HepG2 (cell line): ENCODE measurements at regions not wholly inside any gene's neighbourhood (a gene's known extent, or its start where the extent isn't known, plus 50 kb on each side); places are given as distances from the start of the nearest gene placed in this dataset.

ENCODE experiments used
- ATAC-seq: fragments of 200-7000 bp; cut with Tn5 transposase; 3 replicates; pipeline ENCODE4 v1.9.1; 2020; ENCODE audit warnings: mild to moderate bottlenecking, moderate library complexity
- BruUV-seq: library from RNA; stranded (reverse); fragments of 400-500 nt; replicated peaks from 2 replicates; lab custom pipeline; 2021; lab: Mats Ljungman, UMichigan
- CTCF ChIA-PET: fragments of 300-600 bp; formaldehyde crosslinking; extraction: SDS; loops from one replicate; lab custom pipeline; 2021; ENCODE audit warnings: low total read pairs, inconsistent platforms, low intra/inter-chr PET ratio; lab: Yijun Ruan, JAX
- POLR2A ChIA-PET: fragments of 350-600 bp; sonication (Branson Sonifier 250); formaldehyde crosslinking; loops from one replicate; lab custom pipeline; 2020; ENCODE audit warnings: antibody characterized with exemption, inconsistent platforms; lab: Yijun Ruan, JAX
- DNase-seq: peaks from one replicate; pipeline ENCODE4 v3.0.0-alpha.2; 2015; ENCODE audit warnings: low spot score
- FAIRE-seq: peaks from 3 replicates; lab custom pipeline; 2011; peaks lifted over from hg19 to GRCh38; lab: Jason Lieb, UNC
- H2AFZ ChIP-seq: one replicate; pipeline ENCODE4 v1.6.1; 2011; ENCODE audit warnings: low read length, inconsistent platforms
- H3K27ac ChIP-seq: fragments of 300-600 bp; 3 replicates; pipeline ENCODE4 v1.8.0; 2011; ENCODE audit warnings: mixed run types, mild to moderate bottlenecking, mixed read lengths, low read length, inconsistent platforms; ENCODE audit not compliant: insufficient read depth; ENCODE audit errors: extremely low read length
- H3K27me3 ChIP-seq, 2 experiments: fragments of 200-600 bp in 1 of 2; 2 replicates in 1 of 2; 3 replicates in 1 of 2; pipeline versions ENCODE4 v1.6.0 to v1.8.0; 2011; ENCODE audit warnings: low read length in 2 of 2, mild to moderate bottlenecking in 2 of 2, moderate library complexity in 2 of 2, inconsistent platforms in 1 of 2; ENCODE audit not compliant: insufficient read depth in 2 of 2, control insufficient read depth in 1 of 2
- H3K36me3 ChIP-seq, 2 experiments: fragments of 200-600 bp in 1 of 2; replicated peaks in 1 of 2; 2 replicates in 1 of 2; 3 replicates in 1 of 2; pipeline versions ENCODE4 v1.5.1 to v1.8.0; 2011; ENCODE audit warnings: low read length in 2 of 2, inconsistent platforms in 1 of 2; ENCODE audit not compliant: insufficient read depth in 2 of 2, control insufficient read depth in 1 of 2
- H3K4me1 ChIP-seq: 2 replicates; pipeline ENCODE4 v1.5.1; 2012; ENCODE audit warnings: low read length, inconsistent platforms; ENCODE audit not compliant: insufficient read depth
- H3K4me2 ChIP-seq: 2 replicates; pipeline ENCODE4 v1.6.0; 2011; ENCODE audit warnings: low read depth, low read length, inconsistent platforms
- H3K4me3 ChIP-seq, 3 experiments: fragments of 200-600 bp in 1 of 3; sonication (generic), shearing (Covaris generic) in 1 of 3; replicated peaks in 1 of 3; 2 replicates each; pipeline ENCODE4 v1.5.1; 2011 to 2016; ENCODE audit warnings: low read length in 3 of 3, inconsistent platforms in 2 of 3, low read depth in 2 of 3, mild to moderate bottlenecking in 2 of 3, control low read depth in 1 of 3, mixed read lengths in 1 of 3; ENCODE audit not compliant: insufficient read depth in 1 of 3
- H3K79me2 ChIP-seq: one replicate; pipeline ENCODE4 v1.6.1; 2011; ENCODE audit warnings: low read length, inconsistent platforms; ENCODE audit not compliant: insufficient read depth
- H3K9ac ChIP-seq: 2 replicates; pipeline ENCODE4 v1.6.0; 2011; ENCODE audit warnings: mild to moderate bottlenecking, low read depth, low read length, inconsistent platforms; ENCODE audit not compliant: insufficient read depth
- H3K9me3 ChIP-seq: 2 replicates; pipeline ENCODE4 v1.5.1; 2012; ENCODE audit warnings: mild to moderate bottlenecking, low read length
- H4K20me1 ChIP-seq: 2 replicates; pipeline ENCODE4 v1.6.0; 2011; ENCODE audit warnings: inconsistent platforms, mild to moderate bottlenecking, low read length, moderate library complexity; ENCODE audit not compliant: insufficient read depth
- AGO2 ChIP-seq: fragments of 200-400 bp; formaldehyde crosslinking; optimal IDR thresholded peaks from 2 replicates; pipeline ENCODE3; 2017; ENCODE audit warnings: mild to moderate bottlenecking, low read depth, low read length, moderate library complexity
- WGBS: methylation state at CpG from one replicate; pipeline ENCODE4 v1.1.6; 2017; ENCODE audit warnings: low lambda C conversion rate; 5-methylcytosine and 5-hydroxymethylcytosine counted together
- in situ Hi-C: cut with HindIII; loops from 2 replicates; pipeline ENCODE4 v1.10.0; 2017; ENCODE audit warnings: low pct_unique_long_range_greater_than_20kb; ENCODE audit not compliant: extremely low pct_ligation_motif_present
- intact Hi-C: fragments of 100-400 bp; cut with micrococcal nuclease; formaldehyde crosslinking; loops from one replicate; pipeline ENCODE4 v1.10.0; 2022; ENCODE audit not compliant: unreplicated experiment
- TF ChIP-seq, protein P1 (sequence below): IDR thresholded peaks from 2 replicates; pipeline ENCODE4 v1.4.0; 2020; ENCODE audit warnings: mild to moderate bottlenecking, missing genetic modification reagents

DNA sequence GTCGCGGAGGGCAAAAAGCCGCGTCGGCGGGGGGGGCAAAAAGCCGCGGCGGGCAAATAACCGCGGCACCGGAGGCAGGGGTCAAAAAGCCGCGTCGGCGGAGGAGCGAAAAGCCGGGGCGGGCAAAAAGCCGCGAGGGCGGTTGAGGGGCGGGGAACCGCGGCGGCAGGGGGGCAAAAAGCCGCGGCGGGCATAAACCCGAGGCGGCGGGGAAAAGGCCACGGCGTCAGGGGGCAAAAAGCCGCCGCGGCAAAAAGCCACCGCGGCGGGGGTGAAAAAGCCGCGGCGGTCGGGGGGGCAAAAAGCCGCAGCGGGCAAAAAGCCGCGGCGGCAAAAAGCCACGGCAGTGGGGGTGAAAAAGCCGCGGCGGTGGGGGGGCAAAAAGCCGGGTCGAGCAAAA lies 598.0 kb upstream of the TEKT4 start:
- ChIA-PET POLR2A (no interaction called here), CTCF (no interaction called here)
- no peak for FAIRE-seq
- Histone ChIP-seq H3K4me1 (no peaks in the 10 kb centered on the region), H3K9me3 (no peaks in the 10 kb centered on the region), H3K27ac (no peak overlapping the region), H3K4me2 (no peak overlapping the region), H4K20me1 (no peaks in the 10 kb centered on the region), H3K27me3 (no peaks in the 10 kb centered on the region), H3K36me3 (no peaks in the 10 kb centered on the region), H3K4me3 (no peak overlapping the region), H3K9ac (no peak overlapping the region), H2AFZ (no peak overlapping the region), H3K79me2 (no peaks in the 10 kb centered on the region)
- no peak for ATAC-seq
- intact Hi-C loops (no loop called here), in situ Hi-C loops (no loop called here)
- TF ChIP-seq, protein P1, sequence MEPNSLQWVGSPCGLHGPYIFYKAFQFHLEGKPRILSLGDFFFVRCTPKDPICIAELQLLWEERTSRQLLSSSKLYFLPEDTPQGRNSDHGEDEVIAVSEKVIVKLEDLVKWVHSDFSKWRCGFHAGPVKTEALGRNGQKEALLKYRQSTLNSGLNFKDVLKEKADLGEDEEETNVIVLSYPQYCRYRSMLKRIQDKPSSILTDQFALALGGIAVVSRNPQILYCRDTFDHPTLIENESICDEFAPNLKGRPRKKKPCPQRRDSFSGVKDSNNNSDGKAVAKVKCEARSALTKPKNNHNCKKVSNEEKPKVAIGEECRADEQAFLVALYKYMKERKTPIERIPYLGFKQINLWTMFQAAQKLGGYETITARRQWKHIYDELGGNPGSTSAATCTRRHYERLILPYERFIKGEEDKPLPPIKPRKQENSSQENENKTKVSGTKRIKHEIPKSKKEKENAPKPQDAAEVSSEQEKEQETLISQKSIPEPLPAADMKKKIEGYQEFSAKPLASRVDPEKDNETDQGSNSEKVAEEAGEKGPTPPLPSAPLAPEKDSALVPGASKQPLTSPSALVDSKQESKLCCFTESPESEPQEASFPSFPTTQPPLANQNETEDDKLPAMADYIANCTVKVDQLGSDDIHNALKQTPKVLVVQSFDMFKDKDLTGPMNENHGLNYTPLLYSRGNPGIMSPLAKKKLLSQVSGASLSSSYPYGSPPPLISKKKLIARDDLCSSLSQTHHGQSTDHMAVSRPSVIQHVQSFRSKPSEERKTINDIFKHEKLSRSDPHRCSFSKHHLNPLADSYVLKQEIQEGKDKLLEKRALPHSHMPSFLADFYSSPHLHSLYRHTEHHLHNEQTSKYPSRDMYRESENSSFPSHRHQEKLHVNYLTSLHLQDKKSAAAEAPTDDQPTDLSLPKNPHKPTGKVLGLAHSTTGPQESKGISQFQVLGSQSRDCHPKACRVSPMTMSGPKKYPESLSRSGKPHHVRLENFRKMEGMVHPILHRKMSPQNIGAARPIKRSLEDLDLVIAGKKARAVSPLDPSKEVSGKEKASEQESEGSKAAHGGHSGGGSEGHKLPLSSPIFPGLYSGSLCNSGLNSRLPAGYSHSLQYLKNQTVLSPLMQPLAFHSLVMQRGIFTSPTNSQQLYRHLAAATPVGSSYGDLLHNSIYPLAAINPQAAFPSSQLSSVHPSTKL (CRISPR knock-in tag) = no peak
- peak; percentile 27 for TF ChIP-seq AGO2
- BruUV-seq = no TSS peak
- DNase-seq = no peak
- 2% methylated on average over 55 of the region's 55 CpGs for WGBS
